GM23338 (cell line): ENCODE measurements at regions not wholly inside any gene's neighbourhood (a gene's known extent, or its start where the extent isn't known, plus 50 kb on each side); places are given as distances from the start of the nearest gene placed in this dataset.

Source experiments
- ATAC-seq: fragments of 200-7000 bp; cut with Tn5 transposase; 3 replicates; pipeline ENCODE4 v1.9.1; 2020
- DNase-seq: peaks from one replicate; pipeline ENCODE4 v3.0.0-alpha.2; 2015; ENCODE audit warnings: low spot score
- H2AFZ ChIP-seq: fragments of 200-600 bp; sonication (generic); 2 replicates; pipeline ENCODE4 v1.8.0; 2016; ENCODE audit warnings: antibody characterized with exemption, mild to moderate bottlenecking, moderate library complexity
- H3F3A ChIP-seq: fragments of 200-600 bp; sonication (generic); replicated peaks from 2 replicates; pipeline ENCODE4 v1.8.0; 2017; ENCODE audit warnings: antibody characterized with exemption, mixed run types, low read depth
- H3K27ac ChIP-seq: fragments of 200-600 bp; sonication (generic); 2 replicates; pipeline ENCODE4 v1.6.1; 2016; ENCODE audit warnings: low read depth
- H3K27me3 ChIP-seq: fragments of 200-600 bp; sonication (generic); 2 replicates; pipeline ENCODE4 v1.8.0; 2016; ENCODE audit warnings: mild to moderate bottlenecking, mixed run types, moderate library complexity; ENCODE audit not compliant: insufficient read depth
- H3K36me3 ChIP-seq: fragments of 200-600 bp; sonication (generic); 2 replicates; pipeline ENCODE4 v1.8.0; 2016; ENCODE audit warnings: mild to moderate bottlenecking; ENCODE audit not compliant: insufficient read depth
- H3K4me1 ChIP-seq: fragments of 200-600 bp; sonication (generic); 2 replicates; pipeline ENCODE4 v1.8.0; 2016; ENCODE audit warnings: mild to moderate bottlenecking, moderate library complexity; ENCODE audit not compliant: insufficient read depth
- H3K4me2 ChIP-seq: fragments of 200-600 bp; sonication (generic); 2 replicates; pipeline ENCODE4 v1.7.1; 2017; ENCODE audit warnings: mixed run types
- H3K4me3 ChIP-seq: fragments of 200-600 bp; sonication (generic); 2 replicates; pipeline ENCODE4 v1.6.1; 2016; ENCODE audit warnings: mixed run types
- H3K79me2 ChIP-seq: fragments of 200-600 bp; sonication (generic); replicated peaks from 2 replicates; pipeline ENCODE4 v1.8.0; 2017; ENCODE audit warnings: mild to moderate bottlenecking; ENCODE audit not compliant: insufficient read depth
- H3K9me2 ChIP-seq: fragments of 200-600 bp; sonication (generic); 2 replicates; pipeline ENCODE4 v1.8.0; 2017; ENCODE audit not compliant: insufficient read depth
- H4K20me1 ChIP-seq: fragments of 200-600 bp; sonication (generic); replicated peaks from 2 replicates; pipeline ENCODE4 v1.8.0; 2017; ENCODE audit warnings: mild to moderate bottlenecking; ENCODE audit not compliant: insufficient read depth
- H3K27ac Mint-ChIP-seq: 2 replicates; pipeline ENCODE4 v1.8.0; 2020; ENCODE audit warnings: inconsistent platforms, mild to moderate bottlenecking, moderate library complexity, mixed read lengths
- H3K27me3 Mint-ChIP-seq: 3 replicates; pipeline ENCODE4 v1.8.0; 2022; ENCODE audit warnings: low read depth, mild to moderate bottlenecking, moderate library complexity, mixed read lengths, inconsistent platforms; ENCODE audit not compliant: insufficient read depth, poor library complexity
- H3K36me3 Mint-ChIP-seq: 3 replicates; pipeline ENCODE4 v1.8.0; 2021; ENCODE audit warnings: low read depth, mild to moderate bottlenecking, inconsistent platforms, moderate library complexity, mixed read lengths
- H3K4me1 Mint-ChIP-seq: 3 replicates; pipeline ENCODE4 v1.8.0; 2020; ENCODE audit warnings: mild to moderate bottlenecking, inconsistent platforms, mixed read lengths
- H3K4me3 Mint-ChIP-seq: 3 replicates; pipeline ENCODE4 v1.8.0; 2021; ENCODE audit warnings: moderate library complexity, mild to moderate bottlenecking, inconsistent platforms, mixed read lengths
- H3K9me3 Mint-ChIP-seq: 3 replicates; pipeline ENCODE4 v1.8.0; 2020; ENCODE audit warnings: moderate library complexity, mild to moderate bottlenecking, inconsistent platforms, mixed read lengths
- CREB1 ChIP-seq: fragments of 250-450 bp; sonication (Bioruptor Pico); IDR thresholded peaks from 2 replicates; pipeline ENCODE4 v1.5.0; 2020; ENCODE audit warnings: low read depth, mild to moderate bottlenecking, moderate library complexity
- EZH2 ChIP-seq: fragments of 200-600 bp; sonication (generic); IDR thresholded peaks from one replicate; pipeline ENCODE4 v1.8.0; 2017; ENCODE audit warnings: antibody characterized with exemption, mild to moderate bottlenecking, low read depth; ENCODE audit not compliant: unreplicated experiment
- EZH2phosphoT487 ChIP-seq: fragments of 200-600 bp; sonication (generic); IDR thresholded peaks from one replicate; pipeline ENCODE4 v1.8.1; 2018; ENCODE audit warnings: antibody characterized with exemption; ENCODE audit not compliant: unreplicated experiment
- JUNB ChIP-seq: IDR thresholded peaks from one replicate; pipeline ENCODE4 v1.6.1; 2016; ENCODE audit warnings: antibody characterized with exemption; ENCODE audit not compliant: unreplicated experiment
- NANOG ChIP-seq: IDR thresholded peaks from 2 replicates; pipeline ENCODE4 v1.6.1; 2016; ENCODE audit warnings: antibody characterized with exemption, borderline replicate concordance
- ZNF114 ChIP-seq: fragments of 250-450 bp; sonication (Bioruptor Pico); IDR thresholded peaks from 2 replicates; pipeline ENCODE4 v1.5.0; 2020; ENCODE audit warnings: mild to moderate bottlenecking, moderate library complexity
- TF ChIP-seq, protein P1 (sequence below): fragments of 250-450 bp; sonication (Bioruptor Pico); IDR thresholded peaks from 2 replicates; pipeline ENCODE4 v1.5.0; 2020; ENCODE audit warnings: mild to moderate bottlenecking, moderate library complexity
- TF ChIP-seq, protein P2 (sequence below), 2 experiments: fragments of 200-600 bp in 1 of 2; sonication (generic) in 1 of 2; conservative IDR thresholded peaks; 2 replicates each; pipeline versions ENCODE4 v1.5.1 to v1.6.1; 2016 to 2017; ENCODE audit warnings: antibody characterized with exemption in 2 of 2, low read depth in 2 of 2, mild to moderate bottlenecking in 2 of 2, moderate library complexity in 1 of 2

DNA sequence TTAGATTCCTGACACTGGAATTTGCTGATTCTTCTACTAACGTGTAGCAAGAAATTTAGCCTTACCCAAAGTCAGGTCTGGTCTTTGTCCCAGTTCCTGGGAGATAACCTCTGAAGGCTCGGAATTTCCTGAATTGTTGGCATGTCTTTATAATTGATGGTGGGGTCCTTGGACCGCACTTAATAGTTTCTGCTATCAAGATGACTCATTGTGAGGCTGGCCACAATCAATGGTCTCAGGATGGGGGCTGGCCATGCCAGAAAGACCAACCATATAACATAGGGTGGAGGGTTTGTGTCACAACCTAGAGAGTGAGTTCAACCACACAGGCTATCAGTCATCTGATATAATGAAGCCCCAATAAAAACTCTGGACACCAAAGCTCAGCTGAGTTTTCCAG is 259.7 kb downstream of the DAD1 start:
- Mint-ChIP-seq H3K9me3 (peaks cover 47% of the 10 kb centered on the region), H3K4me3 (no peak overlapping the region), H3K27me3 (peaks cover 6% of the 10 kb centered on the region), H3K4me1 (peaks cover 20% of the 10 kb centered on the region), H3K36me3 (peaks cover 30% of the 10 kb centered on the region; the same call in 2 of the 3 replicates), H3K27ac (no peak overlapping the region)
- Histone ChIP-seq H3K79me2 (no peaks in the 10 kb centered on the region), H2AFZ (no peak overlapping the region), H3K9me2 (no peaks in the 10 kb centered on the region), H3K36me3 (peaks cover 4% of the 10 kb centered on the region; the same call in 1 of the 2 replicates), H3K27ac (no peak overlapping the region), H3K4me3 (no peak overlapping the region), H3K27me3 (no peaks in the 10 kb centered on the region), H3F3A (no peaks in the 10 kb centered on the region), H3K4me2 (no peak overlapping the region), H3K4me1 (peaks cover 23% of the 10 kb centered on the region), H4K20me1 (no peaks in the 10 kb centered on the region)
- DNase-seq (no peak), ATAC-seq (no peak)
- TF ChIP-seq EZH2 (no peak), JUNB (no peak), NANOG (no peak), CREB1 (CRISPR knock-in tag) (no peak), EZH2phosphoT487 (no peak), ZNF114 (CRISPR knock-in tag) (no peak)
- TF ChIP-seq, protein P1, sequence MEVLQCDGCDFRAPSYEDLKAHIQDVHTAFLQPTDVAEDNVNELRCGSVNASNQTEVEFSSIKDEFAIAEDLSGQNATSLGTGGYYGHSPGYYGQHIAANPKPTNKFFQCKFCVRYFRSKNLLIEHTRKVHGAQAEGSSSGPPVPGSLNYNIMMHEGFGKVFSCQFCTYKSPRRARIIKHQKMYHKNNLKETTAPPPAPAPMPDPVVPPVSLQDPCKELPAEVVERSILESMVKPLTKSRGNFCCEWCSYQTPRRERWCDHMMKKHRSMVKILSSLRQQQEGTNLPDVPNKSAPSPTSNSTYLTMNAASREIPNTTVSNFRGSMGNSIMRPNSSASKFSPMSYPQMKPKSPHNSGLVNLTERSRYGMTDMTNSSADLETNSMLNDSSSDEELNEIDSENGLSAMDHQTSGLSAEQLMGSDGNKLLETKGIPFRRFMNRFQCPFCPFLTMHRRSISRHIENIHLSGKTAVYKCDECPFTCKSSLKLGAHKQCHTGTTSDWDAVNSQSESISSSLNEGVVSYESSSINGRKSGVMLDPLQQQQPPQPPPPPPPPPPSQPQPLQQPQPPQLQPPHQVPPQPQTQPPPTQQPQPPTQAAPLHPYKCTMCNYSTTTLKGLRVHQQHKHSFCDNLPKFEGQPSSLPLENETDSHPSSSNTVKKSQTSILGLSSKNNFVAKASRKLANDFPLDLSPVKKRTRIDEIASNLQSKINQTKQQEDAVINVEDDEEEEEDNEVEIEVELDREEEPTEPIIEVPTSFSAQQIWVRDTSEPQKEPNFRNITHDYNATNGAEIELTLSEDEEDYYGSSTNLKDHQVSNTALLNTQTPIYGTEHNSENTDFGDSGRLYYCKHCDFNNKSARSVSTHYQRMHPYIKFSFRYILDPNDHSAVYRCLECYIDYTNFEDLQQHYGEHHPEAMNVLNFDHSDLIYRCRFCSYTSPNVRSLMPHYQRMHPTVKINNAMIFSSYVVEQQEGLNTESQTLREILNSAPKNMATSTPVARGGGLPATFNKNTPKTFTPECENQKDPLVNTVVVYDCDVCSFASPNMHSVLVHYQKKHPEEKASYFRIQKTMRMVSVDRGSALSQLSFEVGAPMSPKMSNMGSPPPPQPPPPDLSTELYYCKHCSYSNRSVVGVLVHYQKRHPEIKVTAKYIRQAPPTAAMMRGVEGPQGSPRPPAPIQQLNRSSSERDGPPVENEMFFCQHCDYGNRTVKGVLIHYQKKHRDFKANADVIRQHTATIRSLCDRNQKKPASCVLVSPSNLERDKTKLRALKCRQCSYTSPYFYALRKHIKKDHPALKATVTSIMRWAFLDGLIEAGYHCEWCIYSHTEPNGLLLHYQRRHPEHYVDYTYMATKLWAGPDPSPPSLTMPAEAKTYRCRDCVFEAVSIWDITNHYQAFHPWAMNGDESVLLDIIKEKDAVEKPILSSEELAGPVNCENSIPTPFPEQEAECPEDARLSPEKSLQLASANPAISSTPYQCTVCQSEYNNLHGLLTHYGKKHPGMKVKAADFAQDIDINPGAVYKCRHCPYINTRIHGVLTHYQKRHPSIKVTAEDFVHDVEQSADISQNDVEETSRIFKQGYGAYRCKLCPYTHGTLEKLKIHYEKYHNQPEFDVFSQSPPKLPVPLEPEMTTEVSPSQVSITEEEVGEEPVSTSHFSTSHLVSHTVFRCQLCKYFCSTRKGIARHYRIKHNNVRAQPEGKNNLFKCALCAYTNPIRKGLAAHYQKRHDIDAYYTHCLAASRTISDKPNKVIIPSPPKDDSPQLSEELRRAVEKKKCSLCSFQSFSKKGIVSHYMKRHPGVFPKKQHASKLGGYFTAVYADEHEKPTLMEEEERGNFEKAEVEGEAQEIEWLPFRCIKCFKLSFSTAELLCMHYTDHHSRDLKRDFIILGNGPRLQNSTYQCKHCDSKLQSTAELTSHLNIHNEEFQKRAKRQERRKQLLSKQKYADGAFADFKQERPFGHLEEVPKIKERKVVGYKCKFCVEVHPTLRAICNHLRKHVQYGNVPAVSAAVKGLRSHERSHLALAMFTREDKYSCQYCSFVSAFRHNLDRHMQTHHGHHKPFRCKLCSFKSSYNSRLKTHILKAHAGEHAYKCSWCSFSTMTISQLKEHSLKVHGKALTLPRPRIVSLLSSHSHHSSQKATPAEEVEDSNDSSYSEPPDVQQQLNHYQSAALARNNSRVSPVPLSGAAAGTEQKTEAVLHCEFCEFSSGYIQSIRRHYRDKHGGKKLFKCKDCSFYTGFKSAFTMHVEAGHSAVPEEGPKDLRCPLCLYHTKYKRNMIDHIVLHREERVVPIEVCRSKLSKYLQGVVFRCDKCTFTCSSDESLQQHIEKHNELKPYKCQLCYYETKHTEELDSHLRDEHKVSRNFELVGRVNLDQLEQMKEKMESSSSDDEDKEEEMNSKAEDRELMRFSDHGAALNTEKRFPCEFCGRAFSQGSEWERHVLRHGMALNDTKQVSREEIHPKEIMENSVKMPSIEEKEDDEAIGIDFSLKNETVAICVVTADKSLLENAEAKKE (CRISPR knock-in tag), result no peak
- TF ChIP-seq, protein P2, sequence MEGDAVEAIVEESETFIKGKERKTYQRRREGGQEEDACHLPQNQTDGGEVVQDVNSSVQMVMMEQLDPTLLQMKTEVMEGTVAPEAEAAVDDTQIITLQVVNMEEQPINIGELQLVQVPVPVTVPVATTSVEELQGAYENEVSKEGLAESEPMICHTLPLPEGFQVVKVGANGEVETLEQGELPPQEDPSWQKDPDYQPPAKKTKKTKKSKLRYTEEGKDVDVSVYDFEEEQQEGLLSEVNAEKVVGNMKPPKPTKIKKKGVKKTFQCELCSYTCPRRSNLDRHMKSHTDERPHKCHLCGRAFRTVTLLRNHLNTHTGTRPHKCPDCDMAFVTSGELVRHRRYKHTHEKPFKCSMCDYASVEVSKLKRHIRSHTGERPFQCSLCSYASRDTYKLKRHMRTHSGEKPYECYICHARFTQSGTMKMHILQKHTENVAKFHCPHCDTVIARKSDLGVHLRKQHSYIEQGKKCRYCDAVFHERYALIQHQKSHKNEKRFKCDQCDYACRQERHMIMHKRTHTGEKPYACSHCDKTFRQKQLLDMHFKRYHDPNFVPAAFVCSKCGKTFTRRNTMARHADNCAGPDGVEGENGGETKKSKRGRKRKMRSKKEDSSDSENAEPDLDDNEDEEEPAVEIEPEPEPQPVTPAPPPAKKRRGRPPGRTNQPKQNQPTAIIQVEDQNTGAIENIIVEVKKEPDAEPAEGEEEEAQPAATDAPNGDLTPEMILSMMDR (conservative IDR thresholded peaks at IDR 0.05; ENCODE audit: low read depth in 2 of 2), result no peak
